Pancreas (tissue), 10 donors: ENCODE measurements at regions not wholly inside any gene's neighbourhood (a gene's known extent, or its start where the extent isn't known, plus 50 kb on each side); places are given as distances from the start of the nearest gene placed in this dataset.
A peak's percentile ranks its signal among the peaks of the same experiment; 100 is the strongest.

Source experiments
- ATAC-seq, 4 donors: fragments of 200-7000 bp; cut with Tn5 transposase; one replicate each; pipeline versions ENCODE4 v1.8.0 to v1.9.1; 2020; ENCODE audit warnings: mild to moderate bottlenecking in 4 of 4, moderate library complexity in 4 of 4
- DNase-seq, 6 donors: peaks; one replicate each; pipeline ENCODE4 v3.0.0-alpha.2; 2020
- FAIRE-seq: peaks from 2 replicates; lab custom pipeline; 2012; peaks lifted over from hg19 to GRCh38; lab: Jason Lieb, UNC
- H3K27ac ChIP-seq, 4 donors: fragments of 200-600 bp; sonication (generic); 1 replicate in 3 of 4; 2 replicates in 1 of 4; pipeline versions ENCODE4 v1.5.0 to v1.8.0; 2020
- H3K27me3 ChIP-seq, 4 donors: fragments of 200-600 bp; one replicate each; pipeline ENCODE4 v1.8.0; 2021
- H3K36me3 ChIP-seq, 3 donors: fragments of 200-600 bp; sonication (generic) in 1 of 3; one replicate each; pipeline versions ENCODE4 v1.5.0 to v1.8.0; 2020 to 2021
- H3K4me1 ChIP-seq, 3 donors: fragments of 200-600 bp; one replicate each; pipeline ENCODE4 v1.8.0; 2021
- H3K4me3 ChIP-seq, 4 donors: fragments of 200-600 bp; sonication (generic) in 2 of 4; one replicate each; pipeline versions ENCODE4 v1.5.0 to v1.8.0; 2020 to 2021
- H3K9me3 ChIP-seq, 4 donors: fragments of 200-600 bp; one replicate each; pipeline ENCODE4 v1.8.0; 2021
- WGBS, 2 donors: extraction: QIAGEN DNeasy Blood & Tissue Kit; methylation state at CpG; one replicate each; pipeline ENCODE4 v1.1.7; 2013; 5-methylcytosine and 5-hydroxymethylcytosine counted together
- intact Hi-C, 3 donors: fragments of 100-400 bp; cut with DNase I; formaldehyde crosslinking; loops; one replicate each; pipeline versions ENCODE4 v1.11.1 to v1.14.2; 2022
- TF ChIP-seq, protein P1 (sequence below), 4 donors: fragments of 200-600 bp; sonication (generic) in 3 of 4; IDR thresholded peaks; one replicate each; pipeline versions ENCODE4 v1.5.0 to v1.8.0; 2021; ENCODE audit warnings: antibody characterized with exemption in 4 of 4
- donor health status: healthy with polysubstance abuse.
- donor health status: DM: no; HTN: no; CAD: no; lungs with moderate emphysema.
- donor health status: DM: no; HTN: no; CAD: no.
- donor health status: control.
- donor health status: control.
- donor health status: Bipolar disorder and iron deficiency.
- donor health status: DM: yes; HTN: yes; CAD: no.
- donor health status: DM: no; HTN: no; CAD: no.
- donor health status: DM: no; HTN: no; CAD: no.
- donor health status: DM: yes; HTN: yes; CAD: no.

DNA sequence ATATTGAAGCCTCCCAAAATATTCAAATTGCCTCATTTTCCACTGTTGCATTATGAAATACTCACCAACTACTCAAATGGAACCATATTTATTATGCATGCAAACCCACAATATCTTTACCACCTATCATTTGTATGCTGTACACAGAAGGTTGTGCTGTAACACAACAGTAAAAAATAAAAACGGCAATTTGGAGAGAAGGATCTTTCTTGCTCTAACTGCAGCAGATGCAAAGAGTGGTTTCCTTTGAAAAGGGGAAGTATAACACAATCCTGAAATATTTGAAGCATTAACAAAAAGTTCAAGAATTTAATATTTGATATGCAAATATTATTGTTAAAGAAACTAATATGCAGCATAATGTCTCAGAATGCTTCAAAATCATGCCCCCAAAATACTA is 244.5 kb upstream of the SUCLG2 start:
- DNase-seq: no peak
- no peak for ATAC-seq
- Histone ChIP-seq H3K27me3 (no peaks in the 10 kb centered on the region), H3K4me1 (no peaks in the 10 kb centered on the region), H3K36me3 (no peaks in the 10 kb centered on the region), H3K4me3 (no peak overlapping the region), H3K27ac (no peak overlapping the region), H3K9me3 (no peaks in the 10 kb centered on the region)
- 84 to 86% methylated on average over 1 of the region's 1 CpG for WGBS, 2 donors
- intact Hi-C loops: no loop called here
- TF ChIP-seq, protein P1, sequence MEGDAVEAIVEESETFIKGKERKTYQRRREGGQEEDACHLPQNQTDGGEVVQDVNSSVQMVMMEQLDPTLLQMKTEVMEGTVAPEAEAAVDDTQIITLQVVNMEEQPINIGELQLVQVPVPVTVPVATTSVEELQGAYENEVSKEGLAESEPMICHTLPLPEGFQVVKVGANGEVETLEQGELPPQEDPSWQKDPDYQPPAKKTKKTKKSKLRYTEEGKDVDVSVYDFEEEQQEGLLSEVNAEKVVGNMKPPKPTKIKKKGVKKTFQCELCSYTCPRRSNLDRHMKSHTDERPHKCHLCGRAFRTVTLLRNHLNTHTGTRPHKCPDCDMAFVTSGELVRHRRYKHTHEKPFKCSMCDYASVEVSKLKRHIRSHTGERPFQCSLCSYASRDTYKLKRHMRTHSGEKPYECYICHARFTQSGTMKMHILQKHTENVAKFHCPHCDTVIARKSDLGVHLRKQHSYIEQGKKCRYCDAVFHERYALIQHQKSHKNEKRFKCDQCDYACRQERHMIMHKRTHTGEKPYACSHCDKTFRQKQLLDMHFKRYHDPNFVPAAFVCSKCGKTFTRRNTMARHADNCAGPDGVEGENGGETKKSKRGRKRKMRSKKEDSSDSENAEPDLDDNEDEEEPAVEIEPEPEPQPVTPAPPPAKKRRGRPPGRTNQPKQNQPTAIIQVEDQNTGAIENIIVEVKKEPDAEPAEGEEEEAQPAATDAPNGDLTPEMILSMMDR (IDR thresholded peaks at IDR 0.05): no peak
- no peak for FAIRE-seq

DNA sequence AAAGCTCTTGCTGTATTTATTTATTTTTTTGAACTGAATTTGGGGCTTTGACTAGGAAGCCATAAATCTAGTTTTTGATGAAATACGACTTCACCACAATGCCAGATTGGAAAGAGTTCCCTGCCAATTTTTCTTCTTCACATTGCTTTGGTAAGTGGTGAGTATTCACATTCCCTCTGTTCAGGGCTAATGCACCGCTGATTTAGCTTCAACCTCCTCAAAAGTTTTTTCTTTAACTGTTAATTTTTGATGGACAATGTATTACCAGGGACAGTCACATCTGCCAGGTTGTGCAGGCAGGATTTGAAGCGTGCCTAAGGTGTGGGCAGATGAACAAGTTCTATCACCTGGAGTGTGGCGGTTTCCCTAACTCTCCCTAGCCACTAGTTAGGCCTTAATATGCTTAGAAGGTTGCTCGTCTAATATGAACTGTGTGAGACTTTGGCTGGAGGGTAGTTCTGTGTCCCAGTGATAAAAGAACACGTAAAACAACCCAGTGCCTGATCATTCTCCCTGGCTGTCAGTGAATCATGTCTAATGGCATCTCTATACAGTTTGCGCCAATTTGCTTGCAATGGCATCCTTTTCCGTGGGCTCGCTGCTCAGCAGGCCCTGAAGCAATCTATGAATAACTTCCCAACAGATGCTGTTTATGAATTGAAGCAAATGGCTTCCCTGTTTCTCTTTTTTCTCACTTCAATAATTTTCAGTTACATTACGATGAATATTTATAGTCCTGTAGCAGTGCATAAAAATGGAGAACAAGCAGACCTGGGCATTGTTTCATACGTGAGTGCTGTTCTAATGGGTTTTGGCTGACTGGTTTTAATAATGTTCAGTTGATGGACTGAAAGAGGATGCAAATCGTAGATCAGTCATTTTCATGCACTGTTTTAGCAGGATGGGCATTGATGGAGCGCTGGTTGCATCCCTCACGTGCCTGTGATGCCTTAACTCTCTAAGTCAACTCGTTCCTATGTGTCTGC is 243.2 kb upstream of the SUCLG2 start:
- no peaks in the 10 kb centered on the region for H3K27me3 ChIP-seq
- TF ChIP-seq, protein P1 (IDR thresholded peaks at IDR 0.05): no peak
- no peaks in the 10 kb centered on the region for H3K4me1 ChIP-seq
- WGBS, 2 donors: 76 to 82% methylated on average over 15 of the region's 15 CpGs
- FAIRE-seq (no peak), ATAC-seq (peak in 1 of 4 donors; percentile 50), DNase-seq (no peak)
- no peak overlapping the region for H3K4me3 ChIP-seq
- intact Hi-C loops: no loop called here
- no peak overlapping the region for H3K27ac ChIP-seq
- H3K9me3 ChIP-seq: no peaks in the 10 kb centered on the region
- H3K36me3 ChIP-seq: no peaks in the 10 kb centered on the region

DNA sequence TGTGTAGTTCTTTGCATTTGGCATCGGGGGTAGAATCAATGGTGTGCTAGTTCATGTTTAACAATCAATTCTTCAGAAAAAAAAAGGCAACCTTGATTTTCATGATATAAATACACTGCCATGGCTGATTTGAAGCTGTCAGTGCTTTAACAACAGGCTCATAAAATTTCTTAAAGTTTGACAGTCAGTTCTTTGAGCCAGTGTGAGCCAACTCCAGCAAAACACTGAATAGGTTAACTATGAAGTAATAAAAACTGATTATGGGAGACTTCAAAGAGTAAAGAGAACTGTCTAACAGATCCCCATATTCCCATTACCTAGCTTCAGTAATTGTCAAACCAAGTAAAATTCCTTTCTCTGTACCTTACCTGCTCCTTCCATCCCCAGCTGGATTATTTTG is 241.7 kb upstream of the SUCLG2 start:
- Histone ChIP-seq H3K27me3 (no peaks in the 10 kb centered on the region), H3K27ac (no peak overlapping the region), H3K4me1 (no peaks in the 10 kb centered on the region), H3K36me3 (no peaks in the 10 kb centered on the region), H3K9me3 (no peaks in the 10 kb centered on the region), H3K4me3 (no peak overlapping the region)
- DNase-seq (no peak), ATAC-seq (peak in 2 of 4 donors; percentile 22 to 66), FAIRE-seq (no peak)
- 0 to 29% methylated on average over 1 of the region's 1 CpG for WGBS, 2 donors
- TF ChIP-seq, protein P1 (IDR thresholded peaks at IDR 0.05): no peak
- intact Hi-C loops: no loop called here

DNA sequence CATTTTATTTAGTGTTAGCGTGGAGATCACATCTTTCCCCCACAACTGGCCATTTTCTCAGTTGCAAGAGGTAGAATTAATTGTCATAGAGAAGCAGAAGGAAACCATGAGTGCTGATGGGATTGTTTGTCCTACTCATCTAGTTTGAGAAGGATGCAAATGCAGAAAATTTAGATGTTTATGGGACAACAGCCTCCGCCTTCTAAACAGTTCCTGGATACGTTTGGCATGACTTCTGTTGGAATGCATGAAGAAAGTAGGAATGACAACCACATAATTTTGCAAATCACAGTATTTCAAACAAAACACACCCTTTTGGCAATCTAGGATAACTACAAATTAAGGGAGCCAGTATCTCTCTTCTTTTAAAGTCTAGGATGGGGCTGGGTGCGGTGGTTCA is 240.1 kb upstream of the SUCLG2 start:
- TF ChIP-seq, protein P1 (IDR thresholded peaks at IDR 0.05): no peak
- Histone ChIP-seq H3K4me1 (no peaks in the 10 kb centered on the region), H3K9me3 (no peaks in the 10 kb centered on the region), H3K27me3 (no peaks in the 10 kb centered on the region), H3K4me3 (no peak overlapping the region), H3K36me3 (no peaks in the 10 kb centered on the region), H3K27ac (no peak overlapping the region)
- DNase-seq: no peak
- WGBS, 2 donors: 86 to 92% methylated on average over 4 of the region's 4 CpGs
- intact Hi-C loops: no loop called here
- no peak for ATAC-seq
- no peak for FAIRE-seq

DNA sequence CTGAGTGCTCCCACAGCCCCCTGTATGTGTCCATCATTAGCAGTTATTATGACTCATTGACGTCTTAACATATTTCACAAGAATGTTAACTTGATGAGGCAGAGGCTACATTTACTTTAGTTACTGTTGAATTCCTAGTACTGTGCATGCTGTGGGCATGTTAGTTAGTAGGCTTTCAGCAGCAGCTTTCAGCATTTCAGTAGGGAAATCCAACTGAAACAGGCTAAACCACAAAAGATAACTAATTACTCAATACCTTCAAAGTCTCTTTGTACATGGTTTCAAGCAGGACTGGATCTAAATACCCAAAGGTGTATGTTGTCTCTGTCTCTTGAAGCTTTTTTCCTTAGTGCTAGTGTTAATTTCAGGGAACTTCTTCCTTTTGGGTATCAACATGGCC is 229.9 kb upstream of the SUCLG2 start:
- Histone ChIP-seq H3K27ac (no peak overlapping the region), H3K36me3 (no peaks in the 10 kb centered on the region), H3K4me3 (no peak overlapping the region), H3K9me3 (no peaks in the 10 kb centered on the region), H3K4me1 (no peaks in the 10 kb centered on the region), H3K27me3 (no peaks in the 10 kb centered on the region)
- WGBS, 2 donors: 70 to 85% methylated on average over 1 of the region's 1 CpG
- ATAC-seq: no peak
- intact Hi-C loops: no loop called here
- TF ChIP-seq, protein P1 (IDR thresholded peaks at IDR 0.05): no peak
- no peak for FAIRE-seq
- DNase-seq: no peak
